GM21737 (cell line): ENCODE measurements at regions not wholly inside any gene's neighbourhood (a gene's known extent, or its start where the extent isn't known, plus 50 kb on each side); places are given as distances from the start of the nearest gene placed in this dataset.
"Not testable (repeated sequence)": the region's sequence is repeated elsewhere in the genome, so short reads cannot be mapped to it uniquely, and the experiment has no call there.

Source experiments
- ATAC-seq: cut with Tn5 transposase; IDR thresholded peaks from one replicate; pipeline ENCODE4 v1.9.1; 2021; ENCODE audit warnings: mild to moderate bottlenecking, moderate library complexity; ENCODE audit not compliant: unreplicated experiment

DNA sequence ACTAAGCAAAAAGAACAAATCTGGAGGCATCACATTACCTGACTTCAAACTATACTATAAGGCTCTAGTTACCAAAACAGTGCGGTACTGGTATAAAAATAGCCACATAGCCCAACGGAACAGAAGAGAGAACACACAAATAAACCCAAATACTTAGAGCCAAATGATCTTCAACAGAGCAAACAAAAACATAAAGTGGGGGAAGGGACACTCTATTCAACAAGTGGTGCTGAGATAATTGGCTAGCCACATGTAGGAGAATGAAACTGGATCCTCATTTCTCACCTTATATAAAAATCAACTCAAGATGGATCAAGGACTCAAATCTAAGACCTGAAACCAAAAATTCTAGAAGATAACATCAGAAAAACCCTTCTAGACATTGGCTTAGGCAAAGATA is 89.9 kb upstream of the ZNF608 start:
- not testable (repeated sequence) for ATAC-seq

DNA sequence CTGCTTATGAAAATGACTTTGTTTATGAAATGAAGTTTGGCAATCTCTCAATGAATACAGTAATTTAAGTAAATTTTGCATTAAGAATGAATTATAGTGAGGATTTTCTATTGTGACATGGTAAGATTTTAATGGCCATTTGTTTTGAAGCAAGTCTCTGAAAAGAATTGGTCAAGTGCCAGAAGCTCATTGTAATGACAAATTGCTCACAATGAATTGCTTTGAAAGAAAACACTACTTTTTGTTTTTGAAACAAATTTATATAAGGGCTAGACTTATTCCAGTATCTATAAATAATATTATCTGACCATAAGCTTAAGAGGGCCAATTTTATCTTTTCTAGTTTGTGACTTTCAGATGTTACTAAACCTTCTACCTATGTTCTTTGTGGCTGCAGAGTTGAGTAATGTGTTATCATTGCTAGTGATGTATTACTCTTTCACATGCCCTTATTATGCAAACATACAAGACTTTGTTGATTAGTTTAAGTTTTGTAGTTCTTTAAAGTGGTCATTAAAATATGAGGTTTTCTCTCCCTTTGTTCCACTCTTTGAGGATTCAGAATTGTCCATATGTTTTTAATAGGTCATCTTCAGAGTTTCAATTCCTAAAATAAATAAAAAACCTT is 93.0 kb upstream of the ZNF608 start:
- no peak for ATAC-seq

DNA sequence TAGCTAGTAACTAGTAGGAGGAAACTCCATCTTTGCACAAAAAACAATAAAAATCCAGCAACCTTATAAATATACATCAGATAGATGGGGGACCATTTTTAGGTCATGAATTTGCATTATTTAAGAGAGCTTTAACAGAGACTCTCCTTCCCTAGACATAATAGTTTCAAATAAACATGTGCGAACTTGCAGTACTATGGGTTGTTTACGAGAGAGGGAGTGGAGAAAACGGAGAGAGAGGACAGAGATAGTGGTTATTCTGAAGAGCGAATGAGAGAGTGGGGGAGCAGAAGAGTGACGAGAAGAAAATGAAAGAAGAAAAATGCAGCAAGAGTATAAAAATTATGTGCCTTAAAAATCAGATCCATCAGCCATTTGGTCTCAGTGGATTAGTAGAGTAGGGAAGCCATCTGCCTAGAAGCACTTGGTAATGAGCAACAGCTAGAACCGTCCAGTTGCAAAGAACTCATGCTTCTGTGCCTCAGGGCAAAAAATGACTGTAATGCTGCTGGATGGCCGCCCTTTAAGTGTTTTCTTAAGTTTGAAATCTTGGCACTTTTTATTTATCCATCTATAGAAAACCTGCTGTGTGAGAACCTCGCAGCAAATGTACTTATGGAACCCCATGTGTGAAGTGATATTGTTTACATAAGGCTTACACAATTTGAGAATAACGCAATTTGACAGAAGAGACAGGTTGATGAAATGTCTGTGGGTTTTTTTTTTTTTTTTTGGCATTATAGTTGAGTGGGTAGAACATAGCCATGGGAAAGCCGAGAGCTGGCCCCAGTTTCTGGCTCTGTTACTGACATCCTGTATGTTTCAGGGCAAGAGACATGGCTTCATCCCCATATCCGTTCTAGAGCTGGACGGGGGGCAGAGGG is 95.6 kb upstream of the ZNF608 start:
- no peak for ATAC-seq

DNA sequence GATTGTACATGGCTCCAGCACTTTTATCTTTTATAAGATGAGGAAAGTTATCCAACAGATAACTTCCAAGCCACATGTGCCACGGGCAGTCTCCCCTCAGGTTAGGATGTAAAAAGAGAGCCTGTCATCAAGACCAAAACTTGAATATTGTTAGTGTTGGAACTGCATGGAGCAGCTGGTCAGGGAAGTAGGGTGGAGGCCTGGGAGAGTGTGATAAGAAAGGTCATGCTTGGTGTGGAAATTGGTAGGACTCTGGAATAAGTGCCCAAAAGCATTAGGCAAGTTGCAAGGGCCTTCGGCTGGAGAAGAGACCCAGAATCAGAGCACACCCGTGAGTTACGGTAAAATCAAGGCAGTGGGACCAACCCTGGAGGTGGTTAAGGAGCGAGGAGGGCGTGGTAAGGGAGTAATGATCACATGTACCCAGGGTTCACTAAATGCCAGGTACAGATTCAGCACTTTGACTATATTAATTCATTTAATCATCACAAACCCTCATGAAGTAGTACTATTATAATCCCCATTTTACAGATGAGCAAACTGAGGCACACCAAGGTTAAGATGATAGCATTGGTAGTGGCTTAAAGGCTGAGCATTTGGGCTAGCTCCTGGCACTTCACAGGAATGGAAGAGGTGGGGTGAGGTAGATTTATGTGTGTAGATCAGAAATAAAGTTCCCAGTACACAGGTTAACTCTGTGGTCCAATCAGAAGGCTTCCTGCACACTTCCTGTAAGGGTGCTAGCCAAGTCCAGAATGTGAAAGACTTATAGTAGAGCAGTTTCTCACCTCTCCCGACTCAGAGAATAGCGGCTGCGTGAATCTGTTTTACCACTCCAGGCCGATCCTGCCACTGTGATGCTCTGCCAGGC is 96.5 kb upstream of the ZNF608 start:
- ATAC-seq, result no peak

DNA sequence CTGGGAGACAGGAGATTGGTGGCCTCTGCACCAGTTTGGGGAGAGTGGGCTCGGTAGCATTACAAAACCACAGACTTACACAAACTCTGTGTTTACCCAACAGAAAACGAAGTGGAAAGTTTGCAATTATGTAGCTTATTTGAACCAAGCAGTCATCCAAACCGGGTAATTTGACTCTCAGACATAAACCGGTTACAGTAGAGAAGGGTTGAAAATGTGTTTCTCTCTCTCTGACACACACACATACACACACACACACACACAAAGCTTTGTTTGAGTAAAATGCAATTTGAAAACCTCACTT is 97.1 kb upstream of the ZNF608 start:
- no peak for ATAC-seq

DNA sequence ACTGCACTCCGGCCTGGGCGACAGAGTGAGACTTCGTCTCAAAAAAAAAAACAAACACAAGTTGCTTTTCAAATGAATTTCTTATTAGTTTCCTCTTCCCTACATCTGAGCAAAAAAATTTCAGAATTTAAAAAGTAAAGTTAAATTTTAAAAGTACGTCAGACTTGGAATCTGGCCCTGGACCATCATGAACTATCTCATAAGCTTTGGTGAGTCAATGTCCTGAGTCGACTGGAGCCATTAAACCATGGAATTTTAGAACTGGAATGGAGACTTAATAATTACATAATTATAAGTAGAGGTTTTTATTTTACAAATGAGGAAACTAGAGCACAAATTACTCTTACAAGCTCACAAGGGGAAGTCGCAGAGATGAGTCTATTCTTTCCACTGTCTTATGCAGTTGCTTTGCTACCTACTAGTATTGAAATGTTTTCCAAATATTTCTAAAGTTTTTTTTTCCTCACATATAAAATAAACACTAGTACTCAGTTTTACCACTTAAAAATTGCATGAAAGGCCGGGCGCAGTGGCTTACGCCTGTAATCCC is 98.0 kb upstream of the ZNF608 start:
- no peak for ATAC-seq

DNA sequence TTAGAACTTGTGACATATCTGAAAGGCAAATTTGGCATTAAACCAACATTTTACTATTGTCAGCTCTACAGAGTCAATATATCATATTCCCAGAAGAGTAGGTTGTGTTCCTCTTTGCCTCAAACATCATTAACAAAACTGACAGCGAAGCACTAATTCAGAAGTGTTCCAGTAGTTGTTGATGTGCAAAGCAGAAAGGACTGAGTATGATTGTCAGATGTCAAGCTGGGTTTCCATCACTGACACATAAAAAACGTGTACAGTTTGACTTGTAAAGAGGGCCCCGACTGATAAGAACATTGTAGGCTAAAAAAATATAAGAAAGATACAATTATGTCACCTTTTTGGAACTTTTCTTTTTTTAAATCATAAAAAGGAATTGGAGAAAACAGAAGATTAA is 101.5 kb upstream of the ZNF608 start:
- no peak for ATAC-seq

DNA sequence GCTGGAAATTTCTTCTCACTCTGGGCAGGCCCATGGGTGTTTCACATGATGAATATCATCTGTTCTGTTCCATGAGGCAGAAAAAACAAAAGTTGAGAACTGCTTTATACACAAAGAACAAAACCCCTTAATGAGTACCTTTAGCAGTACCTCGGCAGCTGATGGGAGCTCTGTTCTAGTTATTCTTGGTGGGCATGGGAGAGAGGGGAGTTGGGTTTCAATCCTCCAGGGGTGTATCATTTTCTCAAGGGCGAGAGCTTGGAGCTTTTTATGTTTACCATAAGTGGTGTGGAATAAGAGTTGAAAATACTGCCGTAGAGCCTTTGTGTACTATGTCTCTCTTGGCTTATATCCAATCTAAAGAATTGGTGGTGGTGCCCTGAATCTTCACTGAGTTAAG is 103.3 kb upstream of the ZNF608 start:
- ATAC-seq, result no peak

DNA sequence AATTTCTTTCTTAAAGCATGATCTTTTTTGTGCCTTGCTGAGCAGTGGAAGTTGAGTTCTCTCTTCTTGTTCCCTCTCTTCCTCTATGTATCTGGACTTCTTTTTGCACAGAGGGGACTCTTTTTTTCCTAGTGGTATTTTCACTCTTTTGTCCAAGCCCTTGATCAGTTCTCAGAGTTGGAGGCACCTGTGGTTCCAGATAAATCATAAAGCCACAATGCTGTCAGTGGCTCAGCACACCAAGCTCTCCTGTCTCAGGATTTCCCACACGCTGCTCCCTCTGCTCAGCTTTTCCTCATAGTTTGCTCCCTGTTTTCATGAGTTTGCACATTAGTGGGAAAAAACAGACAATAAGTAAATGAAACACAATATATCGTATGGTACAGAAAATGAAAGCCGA is 110.3 kb upstream of the ZNF608 start:
- ATAC-seq, result no peak

DNA sequence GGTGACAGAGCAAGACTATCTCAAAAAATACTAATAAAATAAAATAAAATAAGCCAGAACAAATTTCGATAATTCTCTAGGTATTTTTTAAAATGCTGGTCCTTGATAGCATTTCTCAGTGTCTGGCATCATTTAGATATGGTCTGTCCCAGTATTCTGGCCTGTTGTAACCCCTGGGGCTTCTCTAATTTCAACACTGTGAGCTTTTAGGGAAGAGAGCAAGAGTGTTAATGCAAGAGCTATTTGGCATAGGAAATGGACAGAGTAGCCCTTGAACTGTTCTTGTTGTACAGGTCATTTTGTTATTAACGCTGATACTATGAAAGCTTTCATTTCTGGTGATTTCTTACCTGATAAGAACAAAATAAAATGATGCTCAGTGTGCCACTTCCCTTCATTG is 112.2 kb upstream of the ZNF608 start:
- no peak for ATAC-seq

DNA sequence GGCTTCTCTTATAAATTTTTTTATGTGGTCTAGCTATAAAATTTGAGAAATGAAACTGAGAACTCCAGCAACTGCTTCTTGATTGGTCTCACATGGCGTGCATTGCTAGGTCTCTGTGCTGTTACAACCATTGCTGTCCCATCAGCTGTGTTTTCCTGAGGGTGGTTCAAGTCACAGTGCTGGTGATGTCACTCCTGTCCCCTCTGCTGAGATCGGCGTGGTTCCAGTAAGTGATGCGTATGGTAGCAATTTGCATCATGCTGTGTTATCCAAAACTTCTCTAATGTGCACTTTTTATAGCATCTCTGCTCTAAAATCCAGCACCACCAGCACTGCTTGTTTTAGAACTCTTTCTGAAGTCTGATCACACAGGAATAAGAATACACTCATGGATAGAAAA is 112.6 kb upstream of the ZNF608 start:
- no peak for ATAC-seq

DNA sequence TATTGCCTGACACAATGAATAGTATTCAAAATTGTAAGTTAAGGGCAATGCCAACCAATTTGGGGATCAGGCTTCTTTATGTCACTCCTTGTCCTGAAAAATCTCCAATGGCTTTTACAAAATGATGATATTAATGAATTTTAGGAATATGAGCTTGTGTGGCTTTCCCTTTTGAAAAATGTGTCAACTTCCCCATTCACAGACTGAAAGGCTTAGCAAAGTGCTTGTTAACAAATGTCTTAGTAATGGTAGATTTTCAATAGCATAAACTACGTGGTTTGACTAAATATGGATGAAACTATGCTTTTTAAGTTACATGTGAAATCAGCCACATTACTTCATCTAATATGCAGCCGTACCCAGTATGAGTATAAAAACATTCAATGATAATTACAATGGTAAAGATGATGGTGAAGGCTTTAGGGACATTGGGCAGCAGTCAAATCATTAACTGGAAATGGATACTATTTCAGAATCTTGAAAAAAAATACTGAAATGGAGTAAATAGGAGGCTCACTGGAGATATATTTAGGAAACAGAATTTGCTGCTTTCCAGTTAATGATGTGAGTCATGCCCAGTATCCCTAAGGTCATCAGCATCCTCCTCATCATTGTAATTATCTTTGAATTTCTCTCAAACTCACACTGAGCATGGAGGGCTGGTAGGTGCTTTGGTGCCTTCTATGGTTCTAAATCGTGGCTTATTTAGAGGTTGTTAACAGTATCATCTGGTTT is 113.3 kb upstream of the ZNF608 start:
- ATAC-seq, result no peak

DNA sequence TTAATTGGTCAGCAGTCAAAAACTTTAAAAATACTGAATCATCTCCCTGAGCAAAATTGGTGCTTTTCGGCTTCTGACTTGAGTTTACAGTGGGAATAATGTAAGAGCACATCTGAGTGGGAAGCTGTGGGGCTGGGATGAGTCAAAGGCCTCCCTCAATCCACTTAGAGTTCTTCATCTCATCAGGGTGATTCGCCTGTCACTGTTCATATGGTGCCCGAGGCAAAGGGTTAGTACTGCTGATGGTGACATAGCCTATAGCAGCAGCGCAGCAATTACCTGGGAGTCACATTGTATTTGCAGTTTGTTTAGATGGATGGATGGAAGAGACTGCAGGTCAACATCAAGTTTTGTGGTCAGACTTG is 113.8 kb upstream of the ZNF608 start:
- ATAC-seq, result no peak

DNA sequence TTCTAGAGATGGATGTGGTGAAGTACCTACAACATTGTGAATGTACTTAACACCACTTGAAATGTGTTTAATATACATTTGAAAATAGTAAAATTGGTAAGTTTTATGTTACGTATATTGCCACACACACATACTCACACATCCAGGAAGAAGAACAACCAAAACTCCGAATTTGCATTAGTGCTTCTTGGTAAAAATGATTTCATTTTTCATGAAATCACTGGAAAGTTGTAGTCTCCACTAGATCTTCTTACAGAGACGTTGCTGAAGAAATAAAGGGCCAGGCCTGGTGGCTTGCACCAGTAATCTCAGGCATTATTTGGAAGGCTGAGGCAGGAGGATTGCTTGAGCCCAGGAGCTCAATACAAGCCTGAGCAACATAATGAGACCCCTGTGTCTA is 118.6 kb upstream of the ZNF608 start:
- no peak for ATAC-seq

DNA sequence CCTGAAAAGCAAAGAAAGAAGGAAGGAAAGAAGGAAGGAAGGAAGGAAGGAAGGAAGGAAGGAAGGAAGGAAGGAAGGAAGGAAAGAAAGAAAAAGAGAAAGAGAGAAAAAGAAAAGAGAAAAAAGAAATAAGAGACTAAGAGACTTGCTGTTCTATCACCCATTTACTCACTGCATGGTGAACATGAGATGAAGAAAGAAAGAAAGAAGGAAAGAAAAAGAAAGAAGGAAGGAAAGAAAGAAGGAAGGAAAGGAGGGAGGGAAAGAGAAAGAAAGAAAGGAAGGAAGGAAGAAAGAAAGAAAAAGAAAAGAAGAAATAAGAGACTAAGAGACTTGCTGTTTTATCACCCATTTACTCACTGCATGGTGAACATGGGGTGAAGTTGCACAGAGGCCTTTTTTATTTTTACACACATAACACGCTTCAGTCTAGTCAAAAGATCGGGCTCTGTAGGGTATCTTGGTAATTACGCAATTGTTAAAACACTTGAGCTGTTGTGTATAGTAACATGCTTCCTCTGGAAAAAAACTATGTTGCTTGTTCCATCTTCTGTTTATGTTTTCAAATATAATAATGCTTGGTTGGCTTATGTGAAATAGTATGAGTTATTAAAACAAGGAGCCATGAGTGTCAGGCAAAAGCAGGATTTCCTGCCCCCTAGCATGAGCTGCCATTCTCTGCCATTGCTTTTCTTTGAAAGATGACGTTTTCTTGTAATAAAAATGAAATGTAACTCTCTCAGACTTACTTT is 119.3 kb upstream of the ZNF608 start:
- no peak for ATAC-seq

DNA sequence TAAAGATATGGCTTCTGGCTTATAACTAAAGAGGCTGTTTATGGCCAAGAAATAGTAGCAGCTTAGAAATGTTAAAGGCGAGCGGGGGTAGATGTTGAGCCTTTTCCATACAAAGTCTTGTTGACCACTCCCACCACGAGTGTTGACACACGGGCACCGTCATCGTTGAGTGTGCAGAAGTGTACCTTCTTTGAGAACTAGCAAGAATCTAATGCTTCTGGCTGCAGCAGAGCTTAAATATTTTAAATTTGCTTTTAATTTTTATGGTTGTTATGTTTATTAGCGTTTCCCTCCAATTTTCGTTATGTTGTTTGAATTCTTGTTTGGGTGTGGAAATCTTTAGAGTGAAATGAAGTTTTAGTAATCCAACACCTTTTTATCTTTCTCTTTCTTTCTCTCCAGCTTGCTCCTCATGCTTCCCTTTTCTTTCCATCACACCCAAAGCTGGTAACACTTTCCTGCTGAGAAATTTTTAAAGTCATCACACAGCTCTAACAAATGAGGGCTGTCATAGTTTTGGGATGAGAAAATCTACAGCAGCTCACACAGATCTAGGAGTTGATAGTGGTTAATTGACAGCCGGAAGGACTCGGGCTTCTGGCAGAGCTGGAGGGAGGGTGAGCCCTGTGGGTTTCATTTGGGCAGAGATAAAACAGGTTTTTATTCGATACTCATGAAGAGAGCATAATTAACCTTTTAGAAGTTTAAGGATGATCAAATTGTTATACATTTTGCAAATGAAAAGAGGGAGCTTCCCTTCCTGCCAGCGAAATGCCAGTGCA is 120.1 kb upstream of the ZNF608 start:
- ATAC-seq, result no peak

DNA sequence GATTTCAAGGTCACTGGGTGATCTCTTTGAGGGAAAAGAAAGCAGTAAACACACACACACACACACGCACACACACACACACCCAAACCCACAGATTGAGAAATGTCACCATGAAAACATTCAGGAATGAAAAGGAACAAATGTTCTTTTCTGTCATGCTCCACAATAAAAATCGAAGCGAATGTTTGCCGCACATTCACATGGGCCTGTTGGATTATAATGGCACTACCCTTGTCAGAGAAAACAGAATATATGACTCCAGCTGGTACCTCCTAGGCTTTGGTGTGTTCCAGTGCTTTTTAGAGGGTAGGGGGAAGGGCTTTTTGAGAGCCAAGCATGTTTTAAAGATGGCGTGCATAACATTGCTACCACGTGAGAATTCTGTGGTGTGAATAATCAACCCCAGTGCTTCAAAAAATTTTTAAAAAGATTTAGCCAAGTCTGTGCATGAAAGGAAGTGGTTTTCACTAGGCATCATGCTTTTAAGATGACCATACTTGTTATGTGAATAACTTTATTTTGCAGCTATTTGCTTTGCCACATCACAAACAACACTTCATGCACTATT is 120.8 kb upstream of the ZNF608 start:
- ATAC-seq, result no peak

DNA sequence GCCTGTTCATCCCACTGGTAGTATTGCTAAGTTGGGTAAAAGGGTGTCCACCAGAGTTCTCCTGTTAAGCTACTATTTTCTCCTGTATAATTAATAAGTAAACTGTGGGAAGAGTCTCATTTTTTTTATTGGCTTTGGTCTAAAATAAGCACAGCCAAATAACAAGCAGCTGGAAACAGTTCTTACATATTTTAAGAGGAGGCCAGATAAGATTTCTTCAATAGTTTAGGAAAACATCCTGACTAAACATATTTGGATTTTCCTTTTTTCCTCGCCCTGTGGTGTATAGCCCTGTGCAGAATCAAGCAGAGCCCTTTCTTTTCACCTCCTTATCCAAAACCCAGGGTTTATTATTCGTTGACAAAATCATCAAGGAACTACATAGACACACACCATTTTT is 122.2 kb upstream of the ZNF608 start:
- no peak for ATAC-seq

DNA sequence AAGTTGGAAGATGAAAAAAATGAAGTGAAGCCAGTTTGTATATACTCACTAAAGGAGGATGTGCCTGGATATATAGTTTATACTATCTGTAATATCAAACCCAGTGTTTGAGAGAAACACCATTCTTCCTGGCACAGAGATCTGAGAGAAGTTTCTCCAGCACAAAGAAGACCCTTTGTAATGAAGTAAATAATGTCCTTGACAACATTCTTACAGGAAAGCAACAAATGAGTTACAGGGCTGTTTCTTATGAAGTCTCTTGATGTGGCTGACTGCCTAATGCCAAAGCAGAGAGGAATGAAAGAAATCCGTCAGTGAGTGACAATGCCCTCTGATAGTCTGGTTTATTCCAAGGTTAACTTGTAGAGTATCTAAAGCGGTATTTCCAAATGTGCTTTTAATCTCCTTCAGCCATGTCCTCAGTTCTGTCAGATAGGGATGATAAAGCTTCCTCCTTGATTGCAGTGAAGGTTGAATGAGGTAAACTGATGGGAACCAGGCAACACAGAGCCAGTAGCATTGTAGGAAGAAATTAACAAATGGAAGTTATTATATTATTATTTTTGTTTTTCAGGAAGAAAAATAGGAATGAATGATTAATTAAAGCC is 123.1 kb upstream of the ZNF608 start:
- ATAC-seq, result no peak
